ENCODE measurements at regions not wholly inside any gene's neighbourhood (a gene's known extent, or its start where the extent isn't known, plus 50 kb on each side); places are given as distances from the start of the nearest gene placed in this dataset.

DNA sequence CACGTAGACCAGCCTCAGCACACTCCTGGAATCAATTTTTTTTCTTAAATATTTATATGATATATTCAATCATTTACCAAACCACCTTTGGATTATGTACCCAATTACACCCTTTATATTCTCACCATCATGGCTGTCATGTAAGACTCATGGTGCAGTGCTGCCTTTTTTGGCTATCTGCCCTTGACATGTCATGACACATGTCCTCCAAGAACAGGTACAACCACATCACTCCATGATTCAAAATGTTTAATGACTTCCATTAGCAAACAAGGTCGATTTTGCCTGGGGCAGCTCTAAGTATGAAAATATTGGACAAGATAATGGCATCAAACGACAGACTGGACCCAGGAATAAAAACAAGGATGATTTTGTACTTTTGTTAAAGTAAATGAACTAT is 861.1 kb upstream of the ADAMTS5 start:
- TF ChIP-seq EP300 (IDR thresholded peaks at IDR 0.05), result no peak
- TF ChIP-seq CTCF (IDR thresholded peaks at IDR 0.05), result no peak
- TF ChIP-seq POLR2AphosphoS5 (IDR thresholded peaks at IDR 0.05), result no peak
- TF ChIP-seq POLR2A (IDR thresholded peaks at IDR 0.05), result no peak
